IMR-90 (cell line): ENCODE measurements at regions not wholly inside any gene's neighbourhood (a gene's known extent, or its start where the extent isn't known, plus 50 kb on each side); places are given as distances from the start of the nearest gene placed in this dataset.
"Not testable (repeated sequence)": the region's sequence is repeated elsewhere in the genome, so short reads cannot be mapped to it uniquely, and the experiment has no call there.

Source experiments
- BHLHE40 ChIP-seq: fragments of 150-350 bp; IDR thresholded peaks from 2 replicates; pipeline ENCODE4 v1.6.1; 2016; ENCODE audit warnings: mild to moderate bottlenecking, low read depth, low read length
- CEBPB ChIP-seq: IDR thresholded peaks from 2 replicates; pipeline ENCODE4 v1.6.1; 2012; ENCODE audit warnings: low read depth, low read length, improper control_type of control experiment
- CHD1 ChIP-seq: IDR thresholded peaks from 2 replicates; pipeline ENCODE4 v1.6.1; 2012; ENCODE audit warnings: low read depth, low read length, improper control_type of control experiment
- ELK1 ChIP-seq: fragments of 150-350 bp; IDR thresholded peaks from 2 replicates; pipeline ENCODE4 v1.6.1; 2016; ENCODE audit warnings: low read depth, mild to moderate bottlenecking, low read length, moderate library complexity, borderline replicate concordance
- FOS ChIP-seq: fragments of 150-350 bp; IDR thresholded peaks from 2 replicates; pipeline ENCODE4 v1.6.1; 2016; ENCODE audit warnings: low read depth, low read length
- POLR2A ChIP-seq: IDR thresholded peaks from 2 replicates; pipeline ENCODE4 v1.6.1; 2012; ENCODE audit warnings: mild to moderate bottlenecking, low read depth, low read length
- RAD21 ChIP-seq: IDR thresholded peaks from 2 replicates; pipeline ENCODE4 v1.6.1; 2012; ENCODE audit warnings: low read length, improper control_type of control experiment
- RCOR1 ChIP-seq: IDR thresholded peaks from 2 replicates; pipeline ENCODE4 v1.6.1; 2012; ENCODE audit warnings: mild to moderate bottlenecking, low read length, improper control_type of control experiment; ENCODE audit not compliant: insufficient replicate concordance
- SMC3 ChIP-seq: fragments of 150-350 bp; IDR thresholded peaks from 2 replicates; pipeline ENCODE4 v1.6.1; 2016; ENCODE audit warnings: low read depth, mild to moderate bottlenecking, antibody characterized with exemption, low read length, moderate library complexity
- TF ChIP-seq, protein P1 (sequence below): conservative IDR thresholded peaks from 2 replicates; pipeline ENCODE4 v1.5.1; 2012; ENCODE audit warnings: mild to moderate bottlenecking, low read depth, low read length, improper control_type of control experiment

GRCh38 chrX:144131080-144131479, 247.2 kb downstream of the UBE2NL start:
- TF ChIP-seq CEBPB, BHLHE40, POLR2A, RAD21, CHD1, ELK1, RCOR1, FOS, SMC3: not testable (repeated sequence)
- TF ChIP-seq, protein P1, sequence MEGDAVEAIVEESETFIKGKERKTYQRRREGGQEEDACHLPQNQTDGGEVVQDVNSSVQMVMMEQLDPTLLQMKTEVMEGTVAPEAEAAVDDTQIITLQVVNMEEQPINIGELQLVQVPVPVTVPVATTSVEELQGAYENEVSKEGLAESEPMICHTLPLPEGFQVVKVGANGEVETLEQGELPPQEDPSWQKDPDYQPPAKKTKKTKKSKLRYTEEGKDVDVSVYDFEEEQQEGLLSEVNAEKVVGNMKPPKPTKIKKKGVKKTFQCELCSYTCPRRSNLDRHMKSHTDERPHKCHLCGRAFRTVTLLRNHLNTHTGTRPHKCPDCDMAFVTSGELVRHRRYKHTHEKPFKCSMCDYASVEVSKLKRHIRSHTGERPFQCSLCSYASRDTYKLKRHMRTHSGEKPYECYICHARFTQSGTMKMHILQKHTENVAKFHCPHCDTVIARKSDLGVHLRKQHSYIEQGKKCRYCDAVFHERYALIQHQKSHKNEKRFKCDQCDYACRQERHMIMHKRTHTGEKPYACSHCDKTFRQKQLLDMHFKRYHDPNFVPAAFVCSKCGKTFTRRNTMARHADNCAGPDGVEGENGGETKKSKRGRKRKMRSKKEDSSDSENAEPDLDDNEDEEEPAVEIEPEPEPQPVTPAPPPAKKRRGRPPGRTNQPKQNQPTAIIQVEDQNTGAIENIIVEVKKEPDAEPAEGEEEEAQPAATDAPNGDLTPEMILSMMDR, result not testable (repeated sequence)
